GM13976 (cell line): ENCODE measurements at regions not wholly inside any gene's neighbourhood (a gene's known extent, or its start where the extent isn't known, plus 50 kb on each side); places are given as distances from the start of the nearest gene placed in this dataset.

ENCODE experiments used
- DNase-seq: peaks from one replicate; pipeline ENCODE4 v3.0.0; 2012; ENCODE audit warnings: low spot score
- in situ Hi-C: fragments of 300-500 bp; cut with MboI; formaldehyde crosslinking; loops from one replicate; pipeline ENCODE4 v1.12.0; 2022; ENCODE audit warnings: low sequenced_read_pairs, mixed read lengths, inconsistent platforms; ENCODE audit not compliant: unreplicated experiment
- TF ChIP-seq, protein P1 (sequence below): IDR thresholded peaks from 2 replicates; pipeline ENCODE4 v1.5.1; 2012; ENCODE audit warnings: borderline replicate concordance, mild to moderate bottlenecking; ENCODE audit not compliant: insufficient read depth; ENCODE audit errors: extremely low read depth, missing control alignments, control extremely low read depth

DNA sequence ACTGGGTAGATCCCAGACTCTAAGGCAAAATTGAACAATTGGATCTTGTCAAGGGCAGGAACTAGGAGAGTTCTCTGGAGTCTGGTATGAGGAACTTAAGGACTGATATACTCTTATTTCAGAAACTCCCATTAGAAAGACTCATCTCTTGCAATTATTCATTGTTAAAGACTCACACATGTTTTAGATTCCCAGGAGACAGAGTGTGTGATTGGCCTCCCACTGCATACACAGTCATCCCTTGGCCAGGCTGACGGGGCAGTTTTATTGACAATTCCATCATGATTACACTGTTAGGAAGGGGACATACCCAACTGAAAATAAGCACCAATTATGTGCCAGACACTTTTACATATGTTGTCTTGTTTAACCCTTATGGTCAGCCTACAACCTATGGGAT lies 347.2 kb downstream of the DMAC1 start:
- DNase-seq, result no peak
- TF ChIP-seq, protein P1, sequence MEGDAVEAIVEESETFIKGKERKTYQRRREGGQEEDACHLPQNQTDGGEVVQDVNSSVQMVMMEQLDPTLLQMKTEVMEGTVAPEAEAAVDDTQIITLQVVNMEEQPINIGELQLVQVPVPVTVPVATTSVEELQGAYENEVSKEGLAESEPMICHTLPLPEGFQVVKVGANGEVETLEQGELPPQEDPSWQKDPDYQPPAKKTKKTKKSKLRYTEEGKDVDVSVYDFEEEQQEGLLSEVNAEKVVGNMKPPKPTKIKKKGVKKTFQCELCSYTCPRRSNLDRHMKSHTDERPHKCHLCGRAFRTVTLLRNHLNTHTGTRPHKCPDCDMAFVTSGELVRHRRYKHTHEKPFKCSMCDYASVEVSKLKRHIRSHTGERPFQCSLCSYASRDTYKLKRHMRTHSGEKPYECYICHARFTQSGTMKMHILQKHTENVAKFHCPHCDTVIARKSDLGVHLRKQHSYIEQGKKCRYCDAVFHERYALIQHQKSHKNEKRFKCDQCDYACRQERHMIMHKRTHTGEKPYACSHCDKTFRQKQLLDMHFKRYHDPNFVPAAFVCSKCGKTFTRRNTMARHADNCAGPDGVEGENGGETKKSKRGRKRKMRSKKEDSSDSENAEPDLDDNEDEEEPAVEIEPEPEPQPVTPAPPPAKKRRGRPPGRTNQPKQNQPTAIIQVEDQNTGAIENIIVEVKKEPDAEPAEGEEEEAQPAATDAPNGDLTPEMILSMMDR, result no peak
- in situ Hi-C loops, result no loop called here

DNA sequence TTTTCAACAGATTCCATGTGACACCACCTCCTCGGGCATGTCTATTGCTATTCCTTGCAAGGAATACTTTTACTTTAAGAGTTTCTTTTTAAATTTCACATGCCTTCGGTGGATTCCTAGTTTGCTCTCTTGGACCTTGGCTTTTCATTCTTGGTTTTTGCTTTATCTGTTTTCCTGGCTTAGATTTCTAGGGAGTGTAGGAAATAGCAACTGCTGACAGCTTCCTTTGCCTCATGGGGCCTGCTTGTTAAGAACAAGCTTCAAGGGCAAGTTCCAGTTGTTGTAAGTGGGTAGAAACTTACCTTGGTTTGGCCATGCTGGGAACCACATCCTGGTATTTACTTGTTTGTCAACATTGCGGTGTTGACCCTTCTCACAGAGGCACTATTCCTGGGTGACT lies 348.5 kb downstream of the DMAC1 start:
- in situ Hi-C loops, result no loop called here
- TF ChIP-seq, protein P1, result no peak
- no peak for DNase-seq

DNA sequence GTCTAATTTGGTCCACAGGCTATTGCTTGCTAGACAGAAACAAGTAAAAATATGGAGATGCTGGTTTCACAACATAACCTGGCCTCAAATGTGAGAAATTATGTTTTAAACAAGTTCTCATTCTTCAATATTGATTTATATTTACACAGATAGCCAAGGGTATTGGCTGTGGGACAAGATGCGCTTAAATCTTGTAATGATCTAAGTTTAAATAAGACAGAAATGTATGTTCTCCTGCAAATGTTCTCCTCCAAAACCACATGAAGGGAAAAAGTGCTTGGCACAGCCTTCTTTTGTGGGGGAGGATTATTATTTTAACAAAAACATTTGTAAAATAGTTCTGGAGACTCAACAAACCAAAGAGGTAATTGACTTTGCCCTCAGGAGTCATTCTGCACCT lies 356.0 kb downstream of the DMAC1 start:
- TF ChIP-seq, protein P1, result no peak
- in situ Hi-C loops, result no loop called here
- no peak for DNase-seq

DNA sequence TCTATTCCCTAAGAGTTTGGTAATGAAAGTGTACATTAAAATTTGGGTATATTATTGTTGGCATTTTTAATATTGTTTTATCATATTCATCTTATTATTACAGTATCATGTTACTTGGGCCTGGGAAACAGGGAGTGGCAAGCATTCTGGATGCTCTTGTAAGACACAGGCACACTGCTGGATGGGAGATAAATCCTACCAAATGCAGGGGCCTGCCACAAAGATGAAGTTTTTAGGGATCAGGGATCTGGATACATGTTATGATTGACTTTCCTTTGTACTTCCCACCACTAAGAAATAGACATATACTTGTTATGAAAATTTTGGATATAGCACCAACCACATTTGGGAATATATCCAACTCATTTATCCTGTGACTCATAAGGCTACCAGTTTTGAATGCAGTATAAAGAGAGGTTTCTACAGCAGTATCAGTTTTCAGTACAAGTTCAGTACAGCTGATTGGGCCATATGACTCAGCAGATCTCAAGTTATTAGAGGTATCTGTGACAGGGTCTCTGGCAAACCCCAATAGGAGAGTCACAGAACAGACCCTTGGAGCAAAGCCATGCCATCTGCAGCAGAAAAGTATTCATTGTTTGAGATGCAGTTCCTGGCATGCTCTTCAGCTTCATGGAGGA lies 360.1 kb downstream of the DMAC1 start:
- in situ Hi-C loops, result no loop called here
- TF ChIP-seq, protein P1, result no peak
- no peak for DNase-seq

DNA sequence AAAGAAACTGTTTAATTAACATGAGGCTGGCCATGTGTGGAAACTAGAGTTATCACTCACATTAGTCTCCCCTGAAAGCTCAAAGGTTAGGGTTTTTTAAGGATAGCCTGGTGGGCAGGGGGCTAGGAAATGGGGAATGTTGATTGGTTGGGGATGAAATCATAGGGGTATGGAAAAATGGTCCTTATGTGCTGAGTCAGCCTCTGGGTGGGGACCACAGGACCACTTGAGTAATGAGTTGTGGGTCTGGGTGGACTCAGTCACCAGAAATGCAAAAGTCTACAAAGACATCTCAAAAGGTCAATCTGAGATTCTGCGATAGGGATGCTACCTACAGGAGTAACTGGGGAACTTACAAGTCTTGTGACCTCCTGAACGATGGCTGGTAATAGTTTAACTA lies 362.8 kb downstream of the DMAC1 start:
- in situ Hi-C loops, result no loop called here
- TF ChIP-seq, protein P1, result no peak
- no peak for DNase-seq

DNA sequence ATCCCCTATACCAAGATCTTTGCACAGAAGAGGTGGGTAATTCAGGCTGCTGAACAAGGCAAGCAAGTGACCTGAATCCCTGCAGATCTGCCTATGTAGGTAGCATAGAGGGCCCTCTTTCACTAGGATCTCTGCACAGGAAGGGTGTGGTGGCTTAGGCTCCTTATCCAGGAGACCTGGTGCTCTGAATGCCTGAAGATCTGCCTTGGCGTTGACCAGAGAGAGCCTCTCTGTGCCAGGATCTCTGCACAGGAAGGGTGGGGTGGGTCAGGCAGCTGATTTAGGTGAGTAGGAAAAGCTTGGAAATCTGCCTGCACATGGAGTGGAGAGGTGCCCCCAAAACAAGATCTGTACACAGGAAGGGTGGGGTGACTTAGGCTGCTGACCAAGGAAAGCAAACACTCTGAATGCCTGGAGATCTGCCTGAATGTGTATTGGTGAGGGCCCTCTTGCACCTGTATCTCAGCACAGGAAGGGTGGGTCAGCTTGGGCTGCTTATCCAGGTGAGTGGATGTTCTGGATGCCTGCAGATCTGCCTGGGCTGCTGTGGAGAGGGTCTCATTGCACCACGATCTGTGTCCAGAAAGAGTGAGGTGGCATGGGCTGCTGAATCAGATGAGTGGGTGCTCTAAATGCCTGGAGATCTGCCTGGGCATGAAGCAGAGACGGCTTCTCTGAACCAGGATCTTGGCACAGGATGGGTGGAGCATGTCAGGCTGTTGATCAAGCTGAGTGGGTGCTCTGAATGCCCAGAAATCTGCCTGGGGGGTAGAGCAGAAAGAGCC lies 365.9 kb downstream of the DMAC1 start:
- no peak for DNase-seq
- in situ Hi-C loops, result no loop called here
- TF ChIP-seq, protein P1, result no peak
